Smooth muscle cell (in vitro differentiated cells): ENCODE measurements at regions not wholly inside any gene's neighbourhood (a gene's known extent, or its start where the extent isn't known, plus 50 kb on each side); places are given as distances from the start of the nearest gene placed in this dataset.
"Not testable (repeated sequence)": the region's sequence is repeated elsewhere in the genome, so short reads cannot be mapped to it uniquely, and the experiment has no call there.

ENCODE experiments used
- DNase-seq: peaks from one replicate; lab custom pipeline; 2025; ENCODE audit not compliant: unreplicated experiment; lab: John Stamatoyannopoulos, UW
- H2AFZ ChIP-seq: fragments of 200-600 bp; sonication (generic); 2 replicates; pipeline ENCODE4 v1.6.0; 2016; ENCODE audit warnings: antibody characterized with exemption, low read depth, mild to moderate bottlenecking
- H3F3A ChIP-seq: fragments of 200-600 bp; sonication (generic); 2 replicates; pipeline ENCODE4 v1.6.0; 2017; ENCODE audit warnings: antibody characterized with exemption, low read depth
- H3K27ac ChIP-seq: fragments of 200-600 bp; sonication (generic); 2 replicates; pipeline ENCODE4 v1.5.1; 2016; ENCODE audit warnings: low read depth, mild to moderate bottlenecking
- H3K27me3 ChIP-seq: fragments of 200-600 bp; sonication (generic); 2 replicates; pipeline ENCODE4 v1.6.1; 2016; ENCODE audit warnings: low read depth, mild to moderate bottlenecking
- H3K36me3 ChIP-seq: fragments of 200-600 bp; sonication (generic); 2 replicates; pipeline ENCODE4 v1.5.1; 2016; ENCODE audit warnings: low read depth
- H3K4me1 ChIP-seq: fragments of 200-600 bp; sonication (generic); 2 replicates; pipeline ENCODE4 v1.5.1; 2016; ENCODE audit warnings: low read depth
- H3K4me2 ChIP-seq: fragments of 200-600 bp; sonication (generic); 2 replicates; pipeline ENCODE4 v1.6.0; 2016; ENCODE audit warnings: mild to moderate bottlenecking
- H3K4me3 ChIP-seq: fragments of 200-600 bp; sonication (generic); 2 replicates; pipeline ENCODE4 v1.5.1; 2016; ENCODE audit warnings: mild to moderate bottlenecking
- H3K79me2 ChIP-seq: fragments of 200-600 bp; sonication (generic); 2 replicates; pipeline ENCODE4 v1.6.0; 2016; ENCODE audit warnings: low read depth, mild to moderate bottlenecking
- H3K9ac ChIP-seq: fragments of 200-600 bp; sonication (generic); 2 replicates; pipeline ENCODE4 v1.6.0; 2016; ENCODE audit warnings: low read depth
- H3K9me3 ChIP-seq: fragments of 200-600 bp; sonication (generic); replicated peaks from 2 replicates; pipeline ENCODE4 v1.5.1; 2016; ENCODE audit warnings: low read depth
- H4K20me1 ChIP-seq: fragments of 200-600 bp; sonication (generic); 2 replicates; pipeline ENCODE4 v1.6.0; 2016; ENCODE audit warnings: low read depth
- CTCF ChIP-seq: fragments of 200-600 bp; sonication (generic); IDR thresholded peaks from 2 replicates; pipeline ENCODE4 v1.5.1; 2017; ENCODE audit warnings: borderline replicate concordance, mild to moderate bottlenecking, antibody characterized with exemption; ENCODE audit not compliant: insufficient read depth, poor library complexity, severe bottlenecking
- WGBS: methylation state at CpG from one replicate; pipeline ENCODE4 v1.1.7; 2016; ENCODE audit warnings: low lambda C conversion rate; 5-methylcytosine and 5-hydroxymethylcytosine counted together

GRCh38 chr20:48486065-48486464, 341.7 kb downstream of the PREX1 start:
- Histone ChIP-seq H3K79me2 (no peaks in the 10 kb centered on the region), H3F3A (no peaks in the 10 kb centered on the region), H3K27me3 (peaks cover 4% of the 10 kb centered on the region), H3K9ac (no peak overlapping the region), H4K20me1 (no peaks in the 10 kb centered on the region), H3K4me1 (peaks cover 4% of the 10 kb centered on the region), H3K27ac (no peak overlapping the region), H2AFZ (no peak overlapping the region), H3K4me3 (no peak overlapping the region), H3K4me2 (no peak overlapping the region), H3K9me3 (no peaks in the 10 kb centered on the region), H3K36me3 (no peaks in the 10 kb centered on the region)
- no peak for DNase-seq
- TF ChIP-seq CTCF = no peak
- 78% methylated on average over 7 of the region's 7 CpGs for WGBS

GRCh38 chr20:48485153-48485552, 342.6 kb downstream of the PREX1 start:
- not testable (repeated sequence) for H3F3A ChIP-seq, H3K4me3 ChIP-seq, H3K36me3 ChIP-seq, DNase-seq, H3K79me2 ChIP-seq, H3K9me3 ChIP-seq, H3K4me1 ChIP-seq, H3K27ac ChIP-seq, H3K9ac ChIP-seq, H3K27me3 ChIP-seq, H2AFZ ChIP-seq, H3K4me2 ChIP-seq, H4K20me1 ChIP-seq
- 74% methylated on average over 7 of the region's 7 CpGs for WGBS

DNA sequence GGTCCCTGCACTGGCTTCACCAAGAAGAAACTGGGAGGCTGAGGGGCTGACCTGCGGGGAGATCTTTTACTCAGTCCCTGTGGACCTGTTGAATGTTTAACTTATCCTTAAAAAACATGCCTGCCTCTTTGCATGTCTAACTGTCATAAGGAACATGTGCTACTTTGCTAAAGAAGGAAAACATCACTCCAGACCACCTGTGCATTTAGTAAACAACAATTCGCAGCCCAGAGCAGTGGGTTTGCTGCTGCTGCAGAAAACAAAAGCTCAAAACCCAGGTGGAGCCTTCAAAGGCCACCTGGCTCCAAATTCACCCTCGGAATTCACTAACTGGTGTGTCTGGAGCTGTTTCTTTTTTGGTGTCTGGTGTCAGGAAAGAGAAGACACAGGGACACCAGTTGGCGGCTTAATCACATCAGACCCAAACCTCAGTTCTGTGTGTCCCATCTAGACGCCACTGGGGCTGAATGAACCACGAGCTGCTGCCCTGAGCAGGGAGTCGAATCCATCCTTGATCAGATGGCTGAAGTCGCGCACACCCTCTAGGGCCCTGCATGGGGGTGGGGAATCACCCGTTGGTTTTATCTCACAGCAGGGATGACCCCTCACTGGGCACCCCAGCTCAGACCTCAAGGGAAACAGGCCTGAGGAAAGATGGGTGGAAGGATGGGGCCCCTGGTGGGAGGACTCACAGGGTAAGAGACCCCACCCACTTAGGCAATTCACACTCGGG, 344.3 kb downstream of the PREX1 start:
- Histone ChIP-seq H3K36me3 (no peaks in the 10 kb centered on the region), H3K27ac (no peak overlapping the region), H2AFZ (no peak overlapping the region), H3K79me2 (no peaks in the 10 kb centered on the region), H3K4me1 (no peaks in the 10 kb centered on the region), H3F3A (no peaks in the 10 kb centered on the region), H3K4me3 (no peak overlapping the region), H4K20me1 (no peaks in the 10 kb centered on the region), H3K9me3 (no peaks in the 10 kb centered on the region), H3K9ac (no peak overlapping the region), H3K4me2 (no peak overlapping the region), H3K27me3 (peaks cover 7% of the 10 kb centered on the region)
- 77% methylated on average over 11 of the region's 11 CpGs for WGBS
- no peak for DNase-seq
- TF ChIP-seq CTCF = no peak

- Histone ChIP-seq H3K27ac (no peak overlapping the region), H3K4me2 (no peak overlapping the region), H3K9ac (no peak overlapping the region), H3K79me2 (no peaks in the 10 kb centered on the region), H3F3A (no peaks in the 10 kb centered on the region), H3K36me3 (no peaks in the 10 kb centered on the region), H2AFZ (no peak overlapping the region), H3K9me3 (no peaks in the 10 kb centered on the region), H3K4me1 (no peaks in the 10 kb centered on the region), H4K20me1 (no peaks in the 10 kb centered on the region), H3K4me3 (no peak overlapping the region), H3K27me3 (peaks cover 7% of the 10 kb centered on the region)
- WGBS = 91% methylated on average over 9 of the region's 9 CpGs
- TF ChIP-seq CTCF = no peak
- DNase-seq = no peak
Measured at GRCh38 chr20:48482790-48483189, 345.0 kb downstream of the PREX1 start.
